ENCODE measurements at regions not wholly inside any gene's neighbourhood (a gene's known extent, or its start where the extent isn't known, plus 50 kb on each side); places are given as distances from the start of the nearest gene placed in this dataset.

- no peak for TF ChIP-seq SP1 (IDR thresholded peaks at IDR 0.05)
- no peak for TF ChIP-seq ZNF384 (IDR thresholded peaks at IDR 0.05)
- no peak for TF ChIP-seq SUZ12 (IDR thresholded peaks at IDR 0.05)
- TF ChIP-seq CTBP1 (IDR thresholded peaks at IDR 0.05; ENCODE audit: borderline replicate concordance), result no peak
- TF ChIP-seq L3MBTL2 (conservative IDR thresholded peaks at IDR 0.05), result no peak
- no peak for TF ChIP-seq FOXA1 (IDR thresholded peaks at IDR 0.05)
- TF ChIP-seq BHLHE40 (IDR thresholded peaks at IDR 0.05; ENCODE audit: borderline replicate concordance), result no peak
- TF ChIP-seq TARDBP (IDR thresholded peaks at IDR 0.05), result no peak
- no peak for TF ChIP-seq FOXK2 (IDR thresholded peaks at IDR 0.05)
- TF ChIP-seq, protein P1, sequence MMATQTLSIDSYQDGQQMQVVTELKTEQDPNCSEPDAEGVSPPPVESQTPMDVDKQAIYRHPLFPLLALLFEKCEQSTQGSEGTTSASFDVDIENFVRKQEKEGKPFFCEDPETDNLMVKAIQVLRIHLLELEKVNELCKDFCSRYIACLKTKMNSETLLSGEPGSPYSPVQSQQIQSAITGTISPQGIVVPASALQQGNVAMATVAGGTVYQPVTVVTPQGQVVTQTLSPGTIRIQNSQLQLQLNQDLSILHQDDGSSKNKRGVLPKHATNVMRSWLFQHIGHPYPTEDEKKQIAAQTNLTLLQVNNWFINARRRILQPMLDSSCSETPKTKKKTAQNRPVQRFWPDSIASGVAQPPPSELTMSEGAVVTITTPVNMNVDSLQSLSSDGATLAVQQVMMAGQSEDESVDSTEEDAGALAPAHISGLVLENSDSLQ (IDR thresholded peaks at IDR 0.05), result no peak
Observed at GRCh38 chr14:104406831-104407230, 172.7 kb upstream of the C14orf180 start.

Data from HEK293T (cell line).